Mesenteric fat pad (tissue), 1 donor: ENCODE measurements at regions not wholly inside any gene's neighbourhood (a gene's known extent, or its start where the extent isn't known, plus 50 kb on each side); places are given as distances from the start of the nearest gene placed in this dataset.

Experiments
- DNase-seq: peaks from one replicate; pipeline ENCODE4 v3.0.0-alpha.2; 2020; ENCODE audit warnings: low spot score
- donor health status: DM: yes; HTN: yes; CAD: no.

GRCh38 chr5:13478831-13479465 is 465.5 kb downstream of the DNAH5 start:
- DNase-seq, result no peak

GRCh38 chr5:13477118-13477737 is 467.3 kb downstream of the DNAH5 start:
- DNase-seq, result no peak

- no peak for DNase-seq
Measured at GRCh38 chr5:13472842-13473241, 471.6 kb downstream of the DNAH5 start.

- no peak for DNase-seq
Measured at GRCh38 chr5:13470975-13471374, 473.5 kb downstream of the DNAH5 start.

- DNase-seq, result no peak
Measured at GRCh38 chr5:13470263-13470662, 474.2 kb downstream of the DNAH5 start.

GRCh38 chr5:13464532-13465193 is 479.8 kb downstream of the DNAH5 start:
- no peak for DNase-seq

- DNase-seq, result no peak
Measured at GRCh38 chr5:13460587-13460986, 483.9 kb downstream of the DNAH5 start.

GRCh38 chr5:13454050-13454449 is 490.4 kb downstream of the DNAH5 start:
- no peak for DNase-seq

GRCh38 chr5:13448843-13449242 is 495.6 kb downstream of the DNAH5 start:
- DNase-seq, result no peak

GRCh38 chr5:13439430-13439829 is 505.1 kb downstream of the DNAH5 start:
- DNase-seq, result no peak

GRCh38 chr5:13427827-13428557 is 516.5 kb downstream of the DNAH5 start:
- no peak for DNase-seq

GRCh38 chr5:13412040-13412595 is 532.4 kb downstream of the DNAH5 start:
- no peak for DNase-seq

GRCh38 chr5:13408616-13409015 is 535.9 kb downstream of the DNAH5 start:
- DNase-seq, result no peak

GRCh38 chr5:13403351-13403750 is 541.1 kb downstream of the DNAH5 start:
- no peak for DNase-seq

- DNase-seq, result no peak
Measured at GRCh38 chr5:13385066-13385465, 559.4 kb downstream of the DNAH5 start.

- no peak for DNase-seq
Measured at GRCh38 chr5:13382232-13382631, 562.3 kb downstream of the DNAH5 start.

GRCh38 chr5:13378091-13378490 is 566.4 kb downstream of the DNAH5 start:
- DNase-seq, result no peak

GRCh38 chr5:13359344-13359743 is 585.1 kb downstream of the DNAH5 start:
- no peak for DNase-seq

GRCh38 chr5:13358342-13358741 is 586.1 kb downstream of the DNAH5 start:
- DNase-seq, result no peak

- DNase-seq, result no peak
Measured at GRCh38 chr5:13357929-13358328, 586.6 kb downstream of the DNAH5 start.

- no peak for DNase-seq
Measured at GRCh38 chr5:13356226-13356625, 588.3 kb downstream of the DNAH5 start.

GRCh38 chr5:13354611-13355010 is 589.9 kb downstream of the DNAH5 start:
- DNase-seq, result no peak
